Spleen (tissue), 11 donors: ENCODE measurements at regions not wholly inside any gene's neighbourhood (a gene's known extent, or its start where the extent isn't known, plus 50 kb on each side); places are given as distances from the start of the nearest gene placed in this dataset.

Experiments
- DNase-seq: peaks from one replicate; pipeline ENCODE4 v3.0.0-alpha.2; 2020
- H3K27ac ChIP-seq, 8 donors: fragments of 200-600 bp; sonication (generic) in 7 of 8; 1 replicate in 4 of 8; 2 replicates in 4 of 8; pipeline versions ENCODE4 v1.5.0 to v1.8.0; 2016 to 2021; ENCODE audit warnings: inconsistent platforms in 4 of 8, mild to moderate bottlenecking in 4 of 8, moderate library complexity in 1 of 8
- H3K27me3 ChIP-seq, 7 donors: fragments of 200-600 bp; sonication (generic) in 6 of 7; replicated peaks in 1 of 7; 1 replicate in 4 of 7; 2 replicates in 3 of 7; pipeline versions ENCODE4 v1.5.0 to v1.8.0; 2016 to 2021; ENCODE audit warnings: inconsistent platforms in 3 of 7, mild to moderate bottlenecking in 1 of 7
- H3K36me3 ChIP-seq, 6 donors: fragments of 200-600 bp; sonication (generic) in 5 of 6; 1 replicate in 4 of 6; 2 replicates in 2 of 6; pipeline versions ENCODE4 v1.5.0 to v1.8.0; 2016 to 2021; ENCODE audit warnings: inconsistent platforms in 2 of 6
- H3K4me1 ChIP-seq, 6 donors: fragments of 200-600 bp; sonication (generic) in 5 of 6; 1 replicate in 3 of 6; 2 replicates in 3 of 6; pipeline versions ENCODE4 v1.5.0 to v1.8.0; 2016 to 2021; ENCODE audit warnings: inconsistent platforms in 3 of 6
- H3K4me3 ChIP-seq, 8 donors: fragments of 200-600 bp; sonication (generic) in 7 of 8; 1 replicate in 4 of 8; 2 replicates in 4 of 8; pipeline versions ENCODE4 v1.5.0 to v1.8.0; 2016 to 2021; ENCODE audit warnings: inconsistent platforms in 4 of 8, mild to moderate bottlenecking in 4 of 8, moderate library complexity in 2 of 8
- H3K9me3 ChIP-seq, 8 donors: fragments of 200-600 bp; sonication (generic) in 7 of 8; 1 replicate in 4 of 8; 2 replicates in 4 of 8; pipeline versions ENCODE4 v1.5.0 to v1.8.0; 2016 to 2021; ENCODE audit warnings: inconsistent platforms in 4 of 8
- CTCF ChIP-seq, 11 experiments: fragments of 200-600 bp in 7 of 11; fragments of 450-650 bp in 4 of 11; sonication (generic) in 4 of 11; IDR thresholded peaks in 8 of 11; conservative IDR thresholded peaks in 3 of 11; 1 replicate in 7 of 11; 2 replicates in 4 of 11; pipeline versions ENCODE4 v1.4.0 to v1.8.0; 2016 to 2021; ENCODE audit warnings: antibody characterized with exemption in 11 of 11, inconsistent platforms in 4 of 11, mild to moderate bottlenecking in 1 of 11
- POLR2A ChIP-seq, 3 donors: fragments of 450-650 bp; IDR thresholded peaks; one replicate each; pipeline ENCODE4 v1.5.1; 2017; ENCODE audit warnings: antibody characterized with exemption in 3 of 3, mild to moderate bottlenecking in 1 of 3
- POLR2AphosphoS5 ChIP-seq, 3 donors: sonication (generic); formaldehyde crosslinking; IDR thresholded peaks; one replicate each; pipeline ENCODE4 v1.5.1; 2017; ENCODE audit warnings: antibody characterized with exemption in 3 of 3
- WGBS, 5 donors: extraction: QIAGEN DNeasy Blood & Tissue Kit in 3 of 5; methylation state at CpG; one replicate each; pipeline versions ENCODE4 v1.1.5 to v1.1.7; 2013 to 2018; 5-methylcytosine and 5-hydroxymethylcytosine counted together
- intact Hi-C: fragments of 100-400 bp; cut with DNase I; formaldehyde crosslinking; loops from one replicate; pipeline ENCODE4 v1.15.0; 2023; ENCODE audit warnings: low total_unique reads
- donor health status: healthy with polysubstance abuse.
- donor health status: DM: no; HTN: no; CAD: no; lungs with moderate emphysema.
- donor health status: DM: no; HTN: no; CAD: no.
- donor health status: Bipolar disorder and iron deficiency.
- donor health status: healthy.
- donor health status: DM: no; HTN: no; CAD: no.
- donor health status: DM: yes; HTN: yes; CAD: no.

DNA sequence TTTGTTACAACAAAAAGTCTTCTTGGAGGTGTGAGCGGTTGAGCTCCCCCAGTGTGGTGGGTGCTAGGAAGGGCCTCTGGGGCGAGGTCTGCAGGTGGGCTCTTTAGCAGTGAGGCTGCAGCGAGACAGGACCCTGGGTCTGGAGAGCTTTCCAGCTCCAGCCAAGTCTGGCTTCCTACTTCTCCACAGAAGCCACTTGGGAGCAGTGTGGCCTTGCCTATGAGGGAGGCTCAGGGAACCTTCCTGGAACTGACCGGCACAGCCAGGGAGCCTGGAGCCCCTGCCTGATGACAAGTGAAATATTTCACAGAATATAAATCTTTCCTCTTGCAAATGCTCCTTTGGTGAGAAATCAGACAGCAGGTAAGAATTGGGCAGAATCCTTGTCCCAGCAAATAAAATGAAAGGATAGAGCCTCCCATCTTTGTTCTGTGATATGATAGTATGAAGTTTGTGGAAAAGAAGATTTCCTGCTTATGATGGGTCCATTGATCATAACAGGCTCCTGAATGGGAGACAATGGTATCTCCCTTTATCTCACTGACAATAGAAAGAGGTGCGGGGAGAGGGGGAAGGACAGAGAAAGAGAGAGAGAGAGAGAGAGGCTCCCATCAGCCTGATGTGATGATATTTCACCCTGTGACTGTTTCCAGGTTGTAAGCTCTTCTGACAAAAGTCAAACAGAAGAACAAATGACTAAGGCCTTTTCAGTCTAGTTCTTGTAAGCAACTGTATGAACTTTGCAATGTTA, 289.8 kb upstream of the SPRED2 start:
- no peaks in the 10 kb centered on the region for H3K36me3 ChIP-seq
- intact Hi-C loops, result no loop called here
- DNase-seq, result no peak
- H3K4me3 ChIP-seq, result no peak overlapping the region
- H3K9me3 ChIP-seq, result peaks cover 0 to 7% (median 0%) of the 10 kb centered on the region in 8 donors
- WGBS, 5 donors, result 50 to 80% (median 67%) methylated on average over 5 of the region's 5 CpGs
- no peaks in the 10 kb centered on the region for H3K27me3 ChIP-seq
- TF ChIP-seq CTCF (IDR thresholded peaks at IDR 0.05 in 8 of 11, conservative IDR thresholded peaks at IDR 0.05 in 3 of 11) (peak in 5 of 11 experiments; percentile 10 to 27 (median 15)), POLR2A (IDR thresholded peaks at IDR 0.05) (no peak)
- no peak overlapping the region for H3K27ac ChIP-seq
- no peaks in the 10 kb centered on the region for H3K4me1 ChIP-seq

GRCh38 chr2:65716698-65717097, 284.3 kb upstream of the SPRED2 start:
- Histone ChIP-seq H3K4me1 (no peaks in the 10 kb centered on the region), H3K27me3 (no peaks in the 10 kb centered on the region), H3K9me3 (no peaks in the 10 kb centered on the region), H3K4me3 (no peak overlapping the region), H3K27ac (no peak overlapping the region), H3K36me3 (no peaks in the 10 kb centered on the region)
- no peak for DNase-seq
- intact Hi-C loops, result no loop called here
- TF ChIP-seq POLR2AphosphoS5 (IDR thresholded peaks at IDR 0.05) (no peak), CTCF (IDR thresholded peaks at IDR 0.05 in 8 of 11, conservative IDR thresholded peaks at IDR 0.05 in 3 of 11) (no peak), POLR2A (IDR thresholded peaks at IDR 0.05) (no peak)
- 64 to 93% (median 79%) methylated on average over 1 of the region's 1 CpG for WGBS, 5 donors

DNA sequence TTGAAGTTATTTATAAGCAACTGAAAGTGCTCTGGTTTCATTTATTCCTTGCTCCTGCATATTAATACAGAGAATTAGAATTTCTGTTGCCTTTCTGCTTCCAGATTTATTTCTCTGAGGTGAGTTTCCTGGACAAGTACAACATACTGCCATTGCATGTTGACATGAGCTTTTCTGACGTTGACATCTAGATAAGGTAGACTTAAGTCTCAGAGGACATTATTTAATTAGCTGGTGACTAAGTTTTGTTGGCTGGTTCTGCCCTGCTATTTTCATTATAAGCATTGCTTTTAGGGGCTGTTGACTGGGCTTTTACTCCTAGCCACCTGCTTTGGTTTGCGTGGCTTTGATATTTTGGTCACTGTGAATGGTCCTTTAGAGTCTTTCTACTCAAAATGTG, 282.9 kb upstream of the SPRED2 start:
- intact Hi-C loops, result no loop called here
- TF ChIP-seq POLR2A (IDR thresholded peaks at IDR 0.05) (no peak), POLR2AphosphoS5 (IDR thresholded peaks at IDR 0.05) (no peak), CTCF (IDR thresholded peaks at IDR 0.05 in 8 of 11, conservative IDR thresholded peaks at IDR 0.05 in 3 of 11) (no peak)

GRCh38 chr2:65714866-65715265, 282.5 kb upstream of the SPRED2 start:
- intact Hi-C loops, result no loop called here
- H3K36me3 ChIP-seq, result no peaks in the 10 kb centered on the region
- H3K9me3 ChIP-seq, result no peaks in the 10 kb centered on the region
- H3K4me1 ChIP-seq, result no peaks in the 10 kb centered on the region
- H3K27me3 ChIP-seq, result no peaks in the 10 kb centered on the region
- H3K4me3 ChIP-seq, result no peak overlapping the region
- 55 to 71% (median 57%) methylated on average over 1 of the region's 1 CpG for WGBS, 5 donors
- TF ChIP-seq POLR2A (IDR thresholded peaks at IDR 0.05) (no peak), POLR2AphosphoS5 (IDR thresholded peaks at IDR 0.05) (no peak), CTCF (IDR thresholded peaks at IDR 0.05 in 8 of 11, conservative IDR thresholded peaks at IDR 0.05 in 3 of 11) (no peak)
- no peak for DNase-seq
- no peak overlapping the region for H3K27ac ChIP-seq

More for the DNA sequence above, 282.9 kb upstream of the SPRED2 start:
- Histone ChIP-seq H3K27ac (no peak overlapping the region), H3K27me3 (no peaks in the 10 kb centered on the region), H3K36me3 (no peaks in the 10 kb centered on the region), H3K4me3 (no peak overlapping the region), H3K9me3 (no peaks in the 10 kb centered on the region), H3K4me1 (no peaks in the 10 kb centered on the region)
- DNase-seq, result no peak
- 71 to 89% (median 85%) methylated on average over 2 of the region's 2 CpGs for WGBS, 5 donors
